Keratinocyte (primary cell): ENCODE measurements at regions not wholly inside any gene's neighbourhood (a gene's known extent, or its start where the extent isn't known, plus 50 kb on each side); places are given as distances from the start of the nearest gene placed in this dataset.

Source experiments
- DNase-seq: peaks from one replicate; pipeline ENCODE4 v3.0.0-alpha.2; 2011; ENCODE audit warnings: low read depth, missing footprints, low spot score
- FAIRE-seq: peaks from 2 replicates; lab custom pipeline; 2011; peaks lifted over from hg19 to GRCh38; lab: Jason Lieb, UNC
- H2AFZ ChIP-seq: 2 replicates; pipeline ENCODE4 v1.6.0; 2012; ENCODE audit warnings: low read length, control low read depth, inconsistent platforms; ENCODE audit not compliant: control insufficient read depth
- H3K27ac ChIP-seq: 2 replicates; pipeline ENCODE4 v1.5.1; 2011; ENCODE audit warnings: low read length; ENCODE audit not compliant: control insufficient read depth, insufficient read depth
- H3K27me3 ChIP-seq: 3 replicates; pipeline ENCODE4 v1.6.0; 2011; ENCODE audit warnings: low read length; ENCODE audit not compliant: control insufficient read depth, insufficient read depth; ENCODE audit errors: extremely low read depth
- H3K36me3 ChIP-seq, 2 experiments: 2 replicates in 1 of 2; 3 replicates in 1 of 2; pipeline ENCODE4 v1.5.1; 2011; ENCODE audit warnings: low read length in 2 of 2, mild to moderate bottlenecking in 1 of 2; ENCODE audit not compliant: control insufficient read depth in 2 of 2, insufficient read depth in 2 of 2; ENCODE audit errors: extremely low read depth in 1 of 2
- H3K4me1 ChIP-seq: 3 replicates; pipeline ENCODE4 v1.5.1; 2011; ENCODE audit warnings: low read length; ENCODE audit not compliant: control insufficient read depth, insufficient read depth; ENCODE audit errors: extremely low read depth
- H3K4me2 ChIP-seq: 3 replicates; pipeline ENCODE4 v1.6.0; 2011; ENCODE audit warnings: low read depth, low read length; ENCODE audit not compliant: control insufficient read depth, insufficient read depth; ENCODE audit errors: extremely low read depth
- H3K4me3 ChIP-seq, 3 experiments: fragments of 200-600 bp in 1 of 3; sonication (generic) in 1 of 3; 2 replicates in 2 of 3; 3 replicates in 1 of 3; pipeline ENCODE4 v1.5.1; 2011 to 2016; ENCODE audit warnings: low read length in 3 of 3, mild to moderate bottlenecking in 3 of 3, control low read depth in 2 of 3, inconsistent platforms in 1 of 3, low read depth in 1 of 3, mixed read lengths in 1 of 3, mixed run types in 1 of 3, moderate library complexity in 1 of 3; ENCODE audit not compliant: control insufficient read depth in 2 of 3, insufficient read depth in 2 of 3; ENCODE audit errors: extremely low read depth in 1 of 3
- H3K79me2 ChIP-seq: 2 replicates; pipeline ENCODE4 v1.6.0; 2012; ENCODE audit warnings: low read length; ENCODE audit not compliant: control insufficient read depth, insufficient read depth
- H3K9ac ChIP-seq: 3 replicates; pipeline ENCODE4 v1.6.0; 2011; ENCODE audit warnings: low read length; ENCODE audit not compliant: control insufficient read depth, insufficient read depth; ENCODE audit errors: extremely low read depth
- H3K9me1 ChIP-seq: 3 replicates; pipeline ENCODE4 v1.6.0; 2011; ENCODE audit warnings: low read length; ENCODE audit not compliant: control insufficient read depth, insufficient read depth; ENCODE audit errors: extremely low read depth
- H3K9me3 ChIP-seq: 2 replicates; pipeline ENCODE4 v1.5.1; 2012; ENCODE audit warnings: low read depth, low read length; ENCODE audit not compliant: control insufficient read depth
- H4K20me1 ChIP-seq: 3 replicates; pipeline ENCODE4 v1.6.0; 2011; ENCODE audit warnings: low read length; ENCODE audit not compliant: control insufficient read depth, insufficient read depth; ENCODE audit errors: extremely low read depth
- EZH2 ChIP-seq: IDR thresholded peaks from one replicate; pipeline ENCODE4 v1.6.1; 2012; ENCODE audit warnings: inconsistent platforms, mild to moderate bottlenecking, low read length, moderate library complexity
- dilution Hi-C: fragments of 300-500 bp; cut with MboI; formaldehyde crosslinking; loops from one replicate; pipeline ENCODE4 v1.7.0; 2020; ENCODE audit warnings: low sequenced_read_pairs; ENCODE audit not compliant: extremely low pct_ligation_motif_present
- TF ChIP-seq, protein P1 (sequence below), 3 experiments: IDR thresholded peaks in 1 of 3; conservative IDR thresholded peaks in 1 of 3; optimal IDR thresholded peaks in 1 of 3; 2 replicates in 2 of 3; 3 replicates in 1 of 3; pipeline versions ENCODE3 to v1.5.1; 2011; ENCODE audit warnings: low read length in 3 of 3, mild to moderate bottlenecking in 3 of 3, moderate library complexity in 2 of 3, control low read depth in 1 of 3, inconsistent platforms in 1 of 3; ENCODE audit not compliant: insufficient read depth in 2 of 3; ENCODE audit errors: extremely low read depth in 1 of 3

DNA sequence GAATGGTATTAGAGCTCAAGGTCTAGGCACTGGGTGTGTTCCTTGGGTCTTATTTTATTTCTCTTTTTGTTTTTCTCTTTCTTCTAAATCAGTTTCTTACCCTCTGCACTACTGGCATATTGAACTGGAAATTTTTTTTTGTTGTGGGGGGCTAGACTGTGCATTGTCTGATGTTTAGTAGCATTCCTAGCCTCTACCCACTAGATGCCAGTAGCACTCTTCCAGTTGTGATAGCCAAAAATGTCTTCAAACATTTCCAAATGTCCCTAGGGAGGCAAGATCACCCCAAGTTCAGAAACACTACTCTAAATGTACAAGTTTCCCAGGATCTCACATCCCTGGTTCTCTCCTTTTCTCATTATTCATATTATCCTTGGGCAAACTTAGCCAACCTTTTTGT lies 69.8 kb upstream of the AMOT start:
- no peaks in the 10 kb centered on the region for H3K9me3 ChIP-seq
- H3K4me3 ChIP-seq = no peak overlapping the region
- no peaks in the 10 kb centered on the region for H4K20me1 ChIP-seq
- H3K9me1 ChIP-seq = no peaks in the 10 kb centered on the region
- no peak overlapping the region for H2AFZ ChIP-seq
- no peaks in the 10 kb centered on the region for H3K36me3 ChIP-seq
- H3K9ac ChIP-seq = no peak overlapping the region
- H3K79me2 ChIP-seq = no peaks in the 10 kb centered on the region
- no peak overlapping the region for H3K4me2 ChIP-seq
- TF ChIP-seq, protein P1, sequence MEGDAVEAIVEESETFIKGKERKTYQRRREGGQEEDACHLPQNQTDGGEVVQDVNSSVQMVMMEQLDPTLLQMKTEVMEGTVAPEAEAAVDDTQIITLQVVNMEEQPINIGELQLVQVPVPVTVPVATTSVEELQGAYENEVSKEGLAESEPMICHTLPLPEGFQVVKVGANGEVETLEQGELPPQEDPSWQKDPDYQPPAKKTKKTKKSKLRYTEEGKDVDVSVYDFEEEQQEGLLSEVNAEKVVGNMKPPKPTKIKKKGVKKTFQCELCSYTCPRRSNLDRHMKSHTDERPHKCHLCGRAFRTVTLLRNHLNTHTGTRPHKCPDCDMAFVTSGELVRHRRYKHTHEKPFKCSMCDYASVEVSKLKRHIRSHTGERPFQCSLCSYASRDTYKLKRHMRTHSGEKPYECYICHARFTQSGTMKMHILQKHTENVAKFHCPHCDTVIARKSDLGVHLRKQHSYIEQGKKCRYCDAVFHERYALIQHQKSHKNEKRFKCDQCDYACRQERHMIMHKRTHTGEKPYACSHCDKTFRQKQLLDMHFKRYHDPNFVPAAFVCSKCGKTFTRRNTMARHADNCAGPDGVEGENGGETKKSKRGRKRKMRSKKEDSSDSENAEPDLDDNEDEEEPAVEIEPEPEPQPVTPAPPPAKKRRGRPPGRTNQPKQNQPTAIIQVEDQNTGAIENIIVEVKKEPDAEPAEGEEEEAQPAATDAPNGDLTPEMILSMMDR (optimal IDR thresholded peaks at IDR 0.05 in 1 of 3, IDR thresholded peaks at IDR 0.05 in 1 of 3, conservative IDR thresholded peaks at IDR 0.05 in 1 of 3; ENCODE audit: extremely low read depth in 1 of 3, insufficient read depth in 2 of 3, low read length in 3 of 3) = no peak
- no peak for TF ChIP-seq EZH2
- H3K4me1 ChIP-seq = no peaks in the 10 kb centered on the region
- dilution Hi-C loops = no loop called here
- no peaks in the 10 kb centered on the region for H3K27me3 ChIP-seq
- no peak for DNase-seq
- FAIRE-seq = no peak
- H3K27ac ChIP-seq = no peak overlapping the region

DNA sequence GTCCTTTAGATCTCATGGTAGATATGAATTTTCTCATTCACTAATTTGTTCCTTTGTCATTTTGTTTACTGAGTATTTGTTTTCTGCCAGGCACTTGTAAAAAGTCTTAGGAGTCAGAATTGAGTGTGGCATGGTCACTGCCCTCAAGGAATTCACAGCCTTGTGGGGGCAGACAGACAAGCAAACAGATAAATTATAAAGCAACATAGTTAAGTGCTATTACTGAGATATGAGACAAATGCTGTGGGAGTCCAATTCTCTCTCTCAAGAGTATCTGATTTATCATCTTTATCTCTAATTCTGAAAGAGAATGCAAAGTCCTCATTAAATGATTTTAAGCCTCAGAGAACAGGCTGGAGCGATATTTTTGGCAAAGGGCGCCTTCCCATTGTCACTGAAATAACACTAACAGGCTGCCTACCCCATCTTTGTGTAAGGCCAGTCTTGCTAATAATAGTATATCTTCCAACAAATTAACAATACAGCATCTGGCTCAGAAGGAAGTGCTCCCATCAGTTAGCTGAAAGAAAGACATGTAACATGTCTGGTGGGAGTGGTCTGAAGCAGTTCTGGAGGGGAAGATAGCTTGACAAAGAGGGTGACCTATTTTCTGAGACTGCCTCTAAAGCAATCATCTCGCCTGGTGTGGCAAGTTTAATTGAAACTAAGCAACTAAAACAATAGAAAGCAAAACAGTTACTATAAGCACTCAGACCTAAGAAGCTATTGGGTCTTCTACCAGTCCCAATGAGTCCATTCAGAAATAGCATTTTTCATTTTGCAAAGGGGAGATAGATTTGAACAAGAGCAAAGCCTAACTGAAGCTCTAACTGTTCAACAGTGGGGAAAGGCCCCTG lies 61.5 kb upstream of the AMOT start:
- Histone ChIP-seq H3K27me3 (no peaks in the 10 kb centered on the region), H3K4me2 (no peak overlapping the region), H3K36me3 (no peaks in the 10 kb centered on the region), H2AFZ (no peak overlapping the region), H3K9ac (no peak overlapping the region), H3K9me3 (no peaks in the 10 kb centered on the region), H4K20me1 (no peaks in the 10 kb centered on the region), H3K27ac (no peak overlapping the region), H3K4me3 (no peak overlapping the region), H3K79me2 (no peaks in the 10 kb centered on the region), H3K9me1 (no peaks in the 10 kb centered on the region), H3K4me1 (no peaks in the 10 kb centered on the region)
- no peak for DNase-seq
- TF ChIP-seq EZH2 = no peak
- TF ChIP-seq, protein P1 (optimal IDR thresholded peaks at IDR 0.05 in 1 of 3, IDR thresholded peaks at IDR 0.05 in 1 of 3, conservative IDR thresholded peaks at IDR 0.05 in 1 of 3; ENCODE audit: extremely low read depth in 1 of 3, insufficient read depth in 2 of 3, low read length in 3 of 3) = no peak
- dilution Hi-C loops = no loop called here
- FAIRE-seq = no peak
